ENCODE measurements at regions not wholly inside any gene's neighbourhood (a gene's known extent, or its start where the extent isn't known, plus 50 kb on each side); places are given as distances from the start of the nearest gene placed in this dataset.

DNA sequence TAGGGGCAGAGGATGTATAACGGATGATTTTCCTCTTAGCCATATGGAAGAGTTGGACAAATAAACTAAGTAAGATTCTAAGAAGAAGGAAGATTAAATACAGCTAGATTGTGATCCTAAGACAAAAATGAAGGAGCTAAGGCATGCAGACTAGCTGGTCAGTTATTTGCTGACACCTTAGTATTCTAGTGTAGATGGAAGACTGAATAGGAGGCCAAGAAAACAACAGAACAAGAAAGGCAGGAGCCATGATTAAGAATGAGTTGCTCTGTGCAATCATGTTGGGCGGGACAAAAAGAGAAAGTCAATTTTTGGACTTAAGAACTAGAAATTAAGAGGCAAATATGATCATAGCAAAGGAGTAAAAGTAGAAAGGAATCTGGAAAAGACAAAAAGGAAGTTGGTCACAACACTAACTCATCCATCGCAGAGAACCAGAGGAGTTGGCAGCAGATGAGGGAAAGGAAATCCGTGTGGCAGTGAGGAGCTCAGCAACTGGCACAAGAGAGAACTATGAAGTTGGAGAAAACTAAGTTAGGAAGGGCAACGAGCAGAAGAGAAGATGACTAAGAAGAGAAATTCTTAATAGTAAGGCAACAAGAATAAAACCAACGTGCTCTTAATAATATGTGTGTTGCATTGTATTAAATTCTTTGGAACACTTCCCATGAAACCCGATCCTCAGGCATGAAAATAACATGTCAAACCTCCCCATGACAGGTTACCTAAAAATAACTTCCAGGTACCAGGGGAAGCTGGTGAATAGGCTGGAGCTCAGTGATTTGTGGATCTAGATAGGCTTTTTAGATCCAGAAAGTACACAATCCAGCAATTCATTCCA lies 234.4 kb downstream of the LTN1 start:
- peaks cover 6% of the 10 kb centered on the region for H3K79me2 ChIP-seq
- no peaks in the 10 kb centered on the region for H3K9me2 ChIP-seq (replicated peaks; ENCODE audit: insufficient read depth)
- H3K36me3 ChIP-seq (replicated peaks; ENCODE audit: insufficient read depth, low read depth), result no peaks in the 10 kb centered on the region
- no peak overlapping the region for H3K27ac ChIP-seq
- no peaks in the 10 kb centered on the region for H4K20me1 ChIP-seq (ENCODE audit: insufficient read depth, poor library complexity, severe bottlenecking)
- WGBS (ENCODE audit: low lambda C conversion rate, missing lambda C conversion rate), result 84% methylated on average over 7 of the region's 7 CpGs
- no peak for DNase-seq (ENCODE audit: low spot score)
- H3K4me2 ChIP-seq, result no peak overlapping the region
- no peak overlapping the region for H3K4me3 ChIP-seq
- no peak for TF ChIP-seq EZH2 (IDR thresholded peaks at IDR 0.05; ENCODE audit: borderline replicate concordance)
- TF ChIP-seq CTCF (IDR thresholded peaks at IDR 0.05; ENCODE audit: poor library complexity), result no peak
- no peak for TF ChIP-seq EZH2phosphoT487 (IDR thresholded peaks at IDR 0.05; ENCODE audit: low read depth, severe bottlenecking, unreplicated experiment)
- H2AFZ ChIP-seq, result no peak overlapping the region
- no peaks in the 10 kb centered on the region for H3K9me3 ChIP-seq (ENCODE audit: low read depth)
- peaks cover 12% of the 10 kb centered on the region for H3K4me1 ChIP-seq (ENCODE audit: insufficient read depth)
- H3K27me3 ChIP-seq, result no peaks in the 10 kb centered on the region

- H4K20me1 ChIP-seq (ENCODE audit: insufficient read depth, poor library complexity, severe bottlenecking), result no peaks in the 10 kb centered on the region
- no peaks in the 10 kb centered on the region for H3K27me3 ChIP-seq
- no peak overlapping the region for H3K4me3 ChIP-seq
- no peaks in the 10 kb centered on the region for H3K36me3 ChIP-seq (replicated peaks; ENCODE audit: insufficient read depth, low read depth)
- DNase-seq (ENCODE audit: low spot score), result no peak
- H2AFZ ChIP-seq, result no peak overlapping the region
- no peaks in the 10 kb centered on the region for H3K9me3 ChIP-seq (ENCODE audit: low read depth)
- no peaks in the 10 kb centered on the region for H3K9me2 ChIP-seq (replicated peaks; ENCODE audit: insufficient read depth)
- peaks cover 6% of the 10 kb centered on the region for H3K79me2 ChIP-seq
- peak overlapping the region; percentile 82 for H3K27ac ChIP-seq
- H3K4me2 ChIP-seq, result no peak overlapping the region
- 49% methylated on average over 3 of the region's 3 CpGs for WGBS (ENCODE audit: low lambda C conversion rate, missing lambda C conversion rate)
- peaks cover 8% of the 10 kb centered on the region for H3K4me1 ChIP-seq (ENCODE audit: insufficient read depth)
- no peak for TF ChIP-seq EZH2 (IDR thresholded peaks at IDR 0.05; ENCODE audit: borderline replicate concordance)
- TF ChIP-seq EZH2phosphoT487 (IDR thresholded peaks at IDR 0.05; ENCODE audit: low read depth, severe bottlenecking, unreplicated experiment), result no peak
- TF ChIP-seq CTCF (IDR thresholded peaks at IDR 0.05; ENCODE audit: poor library complexity), result no peak
These were observed 237.8 kb downstream of the LTN1 start for GRCh38 chr21:28754862-28755261.

- no peak overlapping the region for H2AFZ ChIP-seq
- H4K20me1 ChIP-seq (ENCODE audit: insufficient read depth, poor library complexity, severe bottlenecking), result no peaks in the 10 kb centered on the region
- H3K36me3 ChIP-seq (replicated peaks; ENCODE audit: insufficient read depth, low read depth), result no peaks in the 10 kb centered on the region
- peaks cover 8% of the 10 kb centered on the region for H3K4me1 ChIP-seq (ENCODE audit: insufficient read depth)
- DNase-seq (ENCODE audit: low spot score), result peak; percentile 56
- H3K27ac ChIP-seq, result peak overlapping the region; percentile 82
- 36% methylated on average over 9 of the region's 9 CpGs for WGBS (ENCODE audit: low lambda C conversion rate, missing lambda C conversion rate)
- H3K9me3 ChIP-seq (ENCODE audit: low read depth), result no peaks in the 10 kb centered on the region
- peak overlapping the region; percentile 29 for H3K4me2 ChIP-seq
- peaks cover 6% of the 10 kb centered on the region for H3K79me2 ChIP-seq
- H3K27me3 ChIP-seq, result no peaks in the 10 kb centered on the region
- no peaks in the 10 kb centered on the region for H3K9me2 ChIP-seq (replicated peaks; ENCODE audit: insufficient read depth)
- TF ChIP-seq EZH2phosphoT487 (IDR thresholded peaks at IDR 0.05; ENCODE audit: low read depth, severe bottlenecking, unreplicated experiment) (no peak), CTCF (IDR thresholded peaks at IDR 0.05; ENCODE audit: poor library complexity) (no peak), EZH2 (IDR thresholded peaks at IDR 0.05; ENCODE audit: borderline replicate concordance) (no peak)
- no peak overlapping the region for H3K4me3 ChIP-seq
These were observed 238.5 kb downstream of the LTN1 start for GRCh38 chr21:28754127-28754611.
